RWPE1 (cell line): ENCODE measurements at regions not wholly inside any gene's neighbourhood (a gene's known extent, or its start where the extent isn't known, plus 50 kb on each side); places are given as distances from the start of the nearest gene placed in this dataset.

Source experiments
- CTCF ChIA-PET: fragments of 350-600 bp; sonication (Branson Sonifier 250); formaldehyde crosslinking; extraction: SDS; loops from one replicate; lab custom pipeline; 2021; lab: Yijun Ruan, JAX
- POLR2A ChIA-PET: fragments of 400-600 bp; formaldehyde crosslinking; extraction: SDS; loops from one replicate; lab custom pipeline; 2020; ENCODE audit warnings: antibody characterized with exemption; ENCODE audit not compliant: low non-redundant PET; lab: Yijun Ruan, JAX
- DNase-seq: peaks from one replicate; pipeline ENCODE4 v3.0.0; 2012; ENCODE audit warnings: low spot score
- H3K27ac ChIP-seq: fragments of 450-650 bp; 2 replicates; pipeline ENCODE4 v1.5.1; 2017
- CTCF ChIP-seq: fragments of 450-650 bp; conservative IDR thresholded peaks from 2 replicates; pipeline ENCODE4 v1.5.1; 2017; ENCODE audit warnings: low read depth, mild to moderate bottlenecking

DNA sequence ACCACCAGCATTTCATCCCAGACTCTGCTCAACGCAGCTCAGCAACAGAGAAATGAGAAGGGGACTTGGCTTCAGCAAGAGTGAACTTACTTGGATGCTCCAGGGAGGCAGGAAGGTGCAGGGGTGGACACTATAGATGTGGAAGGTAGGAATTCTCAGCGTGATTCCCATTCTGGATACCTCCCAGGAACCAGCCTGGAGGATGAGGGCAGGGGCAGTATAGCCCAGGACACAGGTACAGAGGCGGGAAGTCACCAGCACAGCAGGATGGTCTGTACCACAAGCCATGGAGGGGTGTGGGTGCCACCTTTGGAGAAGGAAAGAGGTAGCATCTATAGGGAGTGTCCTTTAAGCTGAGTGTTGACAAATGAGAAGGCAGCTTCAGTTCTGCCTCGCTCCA is 1275.2 kb downstream of the TBC1D22A start:
- no peak overlapping the region for H3K27ac ChIP-seq
- DNase-seq, result no peak
- no peak for TF ChIP-seq CTCF
- POLR2A ChIA-PET, result no interaction called here
- CTCF ChIA-PET, result no interaction called here

- H3K27ac ChIP-seq, result no peak overlapping the region
- no peak for TF ChIP-seq CTCF
- DNase-seq, result no peak
- ChIA-PET CTCF (no interaction called here), POLR2A (no interaction called here)
Measured at GRCh38 chr22:48035897-48036296, 1273.4 kb downstream of the TBC1D22A start.

- no peak for DNase-seq
- TF ChIP-seq CTCF, result no peak
- ChIA-PET POLR2A (no interaction called here), CTCF (interaction anchor here (0.7 kb wide), 1 partner anchor 515 kb away, joined by 3 read pairs; no protein-coding TSS in a partner anchor)
- no peak overlapping the region for H3K27ac ChIP-seq
Measured at GRCh38 chr22:48031589-48031988, 1269.1 kb downstream of the TBC1D22A start.

- DNase-seq, result no peak
- ChIA-PET POLR2A (no interaction called here), CTCF (no interaction called here)
- no peak overlapping the region for H3K27ac ChIP-seq
- TF ChIP-seq CTCF, result no peak
Measured at GRCh38 chr22:48025096-48025495, 1262.6 kb downstream of the TBC1D22A start.

- CTCF ChIA-PET, result no interaction called here
- no peak for TF ChIP-seq CTCF
- POLR2A ChIA-PET, result no interaction called here
- no peak overlapping the region for H3K27ac ChIP-seq
- DNase-seq, result no peak
Measured at GRCh38 chr22:48021991-48022401, 1259.5 kb downstream of the TBC1D22A start.

DNA sequence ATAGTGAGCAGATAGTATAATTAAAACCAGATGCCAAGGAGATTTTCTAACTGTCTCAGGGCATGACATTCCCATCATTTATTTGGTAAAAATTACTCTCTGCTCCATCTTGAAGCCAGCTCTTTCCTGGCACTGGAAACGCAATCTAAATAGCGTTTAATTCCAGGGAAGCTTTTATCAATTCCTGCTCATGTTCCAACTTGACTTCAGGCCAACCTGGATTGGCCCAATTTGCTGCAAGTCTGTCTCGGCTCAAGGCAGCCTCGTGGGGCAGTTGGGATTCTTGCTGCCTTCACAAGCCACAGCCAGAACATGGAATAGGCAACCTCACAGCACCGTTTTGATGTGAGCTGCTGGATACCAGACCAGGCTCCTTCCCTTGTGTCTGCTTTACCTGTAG is 1255.9 kb downstream of the TBC1D22A start:
- no peak overlapping the region for H3K27ac ChIP-seq
- ChIA-PET POLR2A (no interaction called here), CTCF (no interaction called here)
- DNase-seq, result no peak
- no peak for TF ChIP-seq CTCF

GRCh38 chr22:48015701-48016100 is 1253.3 kb downstream of the TBC1D22A start:
- POLR2A ChIA-PET, result no interaction called here
- CTCF ChIA-PET, result no interaction called here

More at GRCh38 chr22:48015701-48016100, 1253.3 kb downstream of the TBC1D22A start:
- no peak for DNase-seq
- no peak for TF ChIP-seq CTCF
- H3K27ac ChIP-seq, result no peak overlapping the region
